GM19395 (cell line): ENCODE measurements at regions not wholly inside any gene's neighbourhood (a gene's known extent, or its start where the extent isn't known, plus 50 kb on each side); places are given as distances from the start of the nearest gene placed in this dataset.
"Not testable (repeated sequence)": the region's sequence is repeated elsewhere in the genome, so short reads cannot be mapped to it uniquely, and the experiment has no call there.

Source experiments
- ATAC-seq: cut with Tn5 transposase; IDR thresholded peaks from one replicate; pipeline ENCODE4 v1.9.1; 2021; ENCODE audit warnings: mild to moderate bottlenecking, moderate library complexity; ENCODE audit not compliant: unreplicated experiment

DNA sequence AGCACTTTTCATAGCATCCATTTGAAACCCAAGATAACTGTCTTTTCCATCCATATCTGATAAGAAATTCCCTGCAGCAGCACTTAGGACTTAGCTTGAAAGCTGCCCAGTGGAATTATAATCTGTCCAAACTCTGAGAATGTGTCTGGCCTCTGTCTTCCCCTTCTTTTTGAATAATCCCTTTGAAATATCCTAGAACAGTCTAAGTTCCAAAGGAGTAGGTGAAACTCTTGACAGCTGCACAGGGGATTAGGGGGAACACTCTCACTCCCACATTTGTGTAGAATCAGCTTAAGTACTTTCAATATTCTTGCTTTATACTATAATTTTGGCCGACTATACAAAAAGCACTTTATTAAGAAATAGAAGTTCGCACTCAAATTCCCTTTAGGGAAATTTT, 157.7 kb downstream of the PAPSS1 start:
- no peak for ATAC-seq

DNA sequence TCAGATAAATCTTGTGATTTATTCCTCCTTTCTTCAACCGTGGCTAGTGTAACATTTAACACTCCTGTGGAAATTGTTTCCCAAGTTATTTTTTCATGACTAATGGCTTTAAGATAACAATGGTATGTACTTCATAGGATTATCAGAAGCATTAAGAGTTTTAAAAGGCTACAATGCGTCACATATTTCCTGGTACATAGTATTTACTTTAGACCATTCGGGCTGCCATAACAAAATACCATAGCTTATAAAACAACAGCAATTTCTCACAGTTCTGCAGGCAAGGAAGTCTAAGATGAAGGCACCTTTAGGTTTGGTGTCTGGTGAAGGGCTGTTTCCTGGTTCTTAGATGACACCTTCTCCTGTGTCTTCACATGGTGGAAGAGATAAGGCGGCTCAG, 158.6 kb downstream of the PAPSS1 start:
- no peak for ATAC-seq

DNA sequence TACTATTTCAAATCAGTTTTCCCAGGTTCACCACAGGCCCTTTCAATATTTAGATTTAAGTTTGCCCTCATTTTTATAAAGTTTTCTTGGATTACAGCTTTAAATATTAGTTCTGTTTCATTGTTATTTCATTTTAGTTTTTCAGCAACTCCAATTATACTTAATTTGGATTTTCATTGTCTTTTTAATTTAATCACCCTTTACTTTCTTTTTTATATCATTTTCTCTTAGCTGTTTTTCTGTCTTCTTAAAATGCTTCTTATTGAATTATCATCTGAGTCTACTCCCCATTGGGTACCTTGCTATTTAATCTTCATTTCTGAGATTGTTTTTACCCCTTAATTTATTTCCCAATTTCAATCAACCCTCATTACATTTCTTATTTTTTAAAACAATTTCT, 160.4 kb downstream of the PAPSS1 start:
- no peak for ATAC-seq

DNA sequence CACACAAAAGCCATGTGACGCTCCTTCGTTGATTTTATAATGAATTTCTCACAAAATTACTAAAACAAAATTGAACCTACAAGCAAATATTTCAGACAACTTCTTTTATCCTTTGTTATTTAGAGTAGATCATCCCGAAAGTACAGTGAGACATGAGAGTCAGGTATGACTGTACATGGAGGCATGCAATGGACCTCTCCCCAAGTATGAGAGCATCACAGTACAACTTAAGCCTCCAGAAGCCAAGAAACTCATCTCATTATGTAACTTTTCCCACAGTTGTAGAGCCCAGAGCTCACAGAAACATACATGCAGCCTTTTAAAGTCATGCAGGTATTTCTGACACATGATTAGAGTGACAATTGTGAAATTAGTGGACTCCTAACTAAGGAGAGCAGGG, 167.7 kb downstream of the PAPSS1 start:
- ATAC-seq = no peak

DNA sequence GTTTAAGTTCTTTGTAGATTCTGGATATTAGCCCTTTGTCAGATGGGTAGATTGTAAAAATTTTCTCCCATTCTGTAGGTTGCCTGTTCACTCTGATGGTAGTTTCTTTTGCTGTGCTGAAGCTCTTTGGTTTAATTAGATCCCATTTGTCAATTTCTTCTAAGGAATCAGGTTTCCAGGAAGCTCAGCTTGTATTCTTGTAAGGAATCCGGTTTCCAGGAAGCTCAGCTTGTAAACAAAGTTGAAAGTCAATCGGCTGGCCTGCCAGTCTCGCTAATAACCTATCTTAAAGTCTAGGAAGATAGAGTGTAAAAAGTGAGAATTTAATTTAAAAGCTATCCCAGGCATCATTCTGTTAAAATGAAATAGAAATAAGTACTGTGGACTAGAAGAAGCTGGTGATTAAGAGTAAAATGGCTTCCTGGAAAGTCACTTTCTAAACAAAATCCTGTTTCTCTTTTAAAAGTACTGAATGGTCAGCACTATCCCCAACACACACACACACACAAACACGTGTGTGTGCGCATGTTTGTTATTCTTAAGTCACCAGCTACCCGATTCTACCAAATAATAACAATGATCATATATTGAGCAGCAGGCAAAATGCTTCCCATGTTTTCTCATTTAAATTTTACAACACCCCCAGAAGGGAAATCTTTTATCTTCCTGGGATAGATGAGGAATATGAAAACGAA, 171.7 kb downstream of the PAPSS1 start:
- ATAC-seq = no peak

DNA sequence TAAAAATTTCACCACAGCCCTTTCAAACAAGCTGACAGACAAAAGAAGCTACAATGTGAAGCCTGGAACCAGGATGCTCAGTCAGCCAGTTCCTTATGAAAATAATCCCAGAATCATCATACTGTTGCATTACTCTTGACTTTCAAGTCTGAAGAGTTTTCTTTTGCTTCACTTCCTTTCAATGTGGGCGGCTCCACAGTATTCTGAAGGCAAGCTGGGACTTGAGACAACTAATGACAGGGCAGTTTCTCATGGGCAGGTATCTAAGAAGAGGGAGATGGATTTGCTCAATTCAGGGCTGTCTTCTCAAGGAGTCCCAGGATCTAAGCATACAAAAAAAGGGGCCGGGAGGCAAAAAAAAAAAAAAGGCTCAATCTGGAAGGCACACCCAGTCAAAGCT, 173.4 kb downstream of the PAPSS1 start:
- no peak for ATAC-seq

DNA sequence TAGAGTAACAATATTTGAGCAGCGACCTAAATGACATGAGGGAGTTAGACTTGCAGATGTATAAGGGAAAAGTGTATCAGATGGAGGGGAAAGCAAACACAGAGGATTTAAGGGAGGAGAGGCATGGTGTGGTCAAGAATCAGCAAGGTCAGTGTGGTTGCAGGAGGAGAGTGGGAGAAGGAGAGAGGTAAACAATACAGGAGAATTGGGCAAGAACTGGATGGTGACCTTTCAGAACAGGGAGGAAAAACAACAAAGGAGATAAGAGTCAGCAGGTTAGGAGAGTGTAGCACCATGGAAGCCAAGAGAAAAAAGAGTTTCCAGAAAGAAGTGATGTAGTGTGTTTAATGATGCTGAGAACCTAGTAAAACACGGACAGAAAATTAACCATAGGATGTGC, 178.5 kb downstream of the PAPSS1 start:
- ATAC-seq = no peak

DNA sequence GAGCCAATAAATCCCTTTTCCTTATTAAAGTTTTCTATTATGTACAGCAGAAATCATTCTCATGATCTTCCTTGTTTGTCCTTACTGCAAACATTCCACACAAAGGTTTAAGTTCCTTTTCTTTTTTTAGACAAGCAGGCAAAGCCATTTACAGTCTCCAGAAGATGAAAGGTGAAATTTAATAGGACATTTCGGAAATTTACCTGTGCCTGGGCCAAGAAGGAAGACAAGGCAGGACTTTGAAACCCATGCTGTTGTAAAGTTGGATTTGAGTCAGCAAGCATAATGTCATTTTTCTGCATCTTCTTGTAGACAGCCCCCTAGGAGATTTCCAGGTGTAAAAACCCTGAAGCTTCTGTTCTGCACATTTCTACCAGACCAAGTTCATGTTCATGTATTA, 188.1 kb downstream of the PAPSS1 start:
- ATAC-seq = no peak

DNA sequence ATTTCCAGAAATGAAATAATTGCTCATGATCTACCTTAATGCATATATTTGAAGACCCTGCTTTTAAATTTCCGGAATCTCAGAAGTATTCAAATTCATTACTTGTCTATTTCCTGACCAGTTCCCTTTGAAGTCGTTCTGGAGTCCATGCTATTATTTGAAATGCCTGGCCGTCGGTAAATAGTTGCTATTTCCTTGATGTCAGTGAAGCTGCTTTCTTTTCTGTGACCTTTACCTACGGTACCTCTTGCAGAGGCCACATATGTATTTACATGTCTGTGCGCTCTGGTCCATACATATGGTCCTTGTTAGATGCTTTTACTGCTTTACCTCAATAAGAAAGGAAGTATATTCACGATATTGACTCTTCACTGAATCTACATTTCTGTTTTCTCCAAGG, 199.7 kb downstream of the PAPSS1 start:
- ATAC-seq = no peak

DNA sequence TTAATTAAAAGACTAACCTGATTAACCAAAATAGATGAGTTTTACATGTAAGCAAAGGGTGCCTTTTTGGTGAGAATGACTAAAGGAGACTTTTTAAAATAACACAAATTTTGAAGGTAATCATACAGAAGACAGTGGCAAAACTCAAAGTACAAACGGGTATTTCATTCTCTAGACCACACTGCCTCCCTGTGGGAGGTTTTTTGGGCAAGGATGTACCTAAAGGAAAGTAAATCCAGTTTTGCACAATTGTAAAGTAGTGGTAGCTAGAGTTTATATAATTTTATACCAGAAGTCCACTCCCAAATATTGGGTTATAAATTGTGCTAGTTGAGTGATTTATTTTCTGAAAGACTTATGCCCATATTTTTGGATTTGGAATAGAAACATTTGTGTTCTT, 201.0 kb downstream of the PAPSS1 start:
- ATAC-seq = no peak

DNA sequence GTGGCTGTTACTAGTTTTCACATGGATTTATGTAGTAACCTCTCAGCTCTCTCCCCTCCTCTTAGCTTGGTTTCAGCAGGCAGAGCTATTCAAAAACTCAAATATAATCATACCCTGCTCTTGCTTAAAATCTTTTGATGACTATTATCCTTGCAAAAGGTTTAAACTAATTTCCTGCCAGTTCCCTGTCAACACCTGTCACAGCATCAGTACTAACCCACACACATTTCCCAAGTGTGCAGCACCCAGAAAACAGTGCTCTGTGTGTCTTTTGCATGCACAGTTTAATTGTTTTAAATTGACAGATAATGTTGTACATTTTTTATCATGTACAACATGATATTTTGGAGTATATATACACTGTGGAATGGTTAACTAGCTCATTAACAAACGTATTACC, 202.0 kb downstream of the PAPSS1 start:
- ATAC-seq = no peak

DNA sequence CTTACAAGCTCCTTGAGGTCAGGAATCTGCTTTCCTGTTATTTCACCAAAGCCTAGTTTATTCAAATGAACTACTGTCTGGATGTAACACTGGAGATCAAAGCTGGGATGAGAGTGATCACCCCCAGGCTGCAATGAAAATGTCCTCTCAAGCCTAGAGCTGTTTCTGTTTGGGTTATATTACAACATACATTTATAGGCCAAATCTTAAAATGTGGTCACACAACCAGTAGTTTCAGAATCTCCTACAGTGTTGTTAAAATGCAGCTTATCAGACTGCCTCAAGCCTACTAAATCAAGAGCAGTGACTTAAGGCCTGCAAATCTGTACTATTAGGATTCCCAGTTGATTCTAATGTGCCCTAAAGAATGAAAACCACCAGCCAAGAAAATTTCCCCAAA, 207.5 kb downstream of the PAPSS1 start:
- ATAC-seq = no peak

DNA sequence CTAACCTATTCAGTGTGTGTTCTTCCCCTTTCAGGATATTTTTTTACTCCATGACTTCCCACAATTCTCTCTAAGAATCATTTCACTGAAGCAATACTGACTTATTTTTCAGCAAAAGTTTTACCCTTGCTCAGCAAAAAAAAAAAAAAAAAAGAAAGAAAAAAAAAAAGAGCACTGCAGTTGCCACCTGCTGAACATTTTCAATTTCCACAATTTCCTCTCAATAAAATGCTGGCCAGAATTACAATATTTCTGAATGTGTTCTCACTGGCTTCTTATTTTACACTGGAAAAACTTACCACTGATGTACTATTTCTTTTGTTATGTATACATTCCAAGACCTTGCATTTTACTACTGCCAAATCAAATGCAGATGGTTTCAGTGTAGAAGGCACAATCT, 210.4 kb downstream of the PAPSS1 start:
- no peak for ATAC-seq

DNA sequence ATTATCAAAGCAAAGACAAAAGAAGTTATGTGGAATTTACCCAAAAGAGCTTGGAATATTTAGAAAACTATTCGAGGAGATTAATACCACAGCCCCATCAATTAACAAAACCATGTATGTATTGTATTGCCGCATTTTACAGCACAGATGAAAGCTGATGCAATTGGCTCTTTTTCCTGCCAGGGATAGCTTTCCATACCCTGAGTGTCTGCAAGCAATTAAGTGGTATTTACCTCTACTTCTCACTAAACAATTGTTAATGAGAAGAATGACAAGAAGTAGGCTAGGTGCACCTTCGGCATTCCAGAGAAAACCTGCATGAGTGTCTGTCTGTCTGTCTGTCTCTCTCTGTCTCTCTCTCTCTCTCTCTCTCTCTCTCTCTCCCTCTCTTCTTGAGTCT, 219.5 kb downstream of the PAPSS1 start:
- ATAC-seq = no peak

DNA sequence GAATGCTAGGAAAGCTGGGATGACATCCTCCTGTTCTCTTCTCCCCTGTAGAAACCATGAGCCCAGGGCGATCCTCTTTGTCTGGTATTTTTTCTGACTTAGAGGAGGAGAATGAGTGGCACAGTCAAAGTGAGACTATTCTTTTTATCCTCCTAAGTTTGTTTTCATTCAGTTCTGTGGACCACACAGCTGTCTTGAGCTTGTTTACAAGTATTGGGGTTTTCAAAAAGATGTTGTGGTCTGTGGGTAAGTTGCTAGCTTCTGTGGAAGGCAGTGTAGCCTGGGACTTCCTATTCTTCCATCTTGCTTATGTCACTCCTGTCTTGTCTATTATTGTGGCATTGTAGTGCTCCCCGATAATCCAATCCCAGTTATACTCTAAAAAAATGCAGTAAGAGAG, 223.0 kb downstream of the PAPSS1 start:
- peak; percentile 53 for ATAC-seq

DNA sequence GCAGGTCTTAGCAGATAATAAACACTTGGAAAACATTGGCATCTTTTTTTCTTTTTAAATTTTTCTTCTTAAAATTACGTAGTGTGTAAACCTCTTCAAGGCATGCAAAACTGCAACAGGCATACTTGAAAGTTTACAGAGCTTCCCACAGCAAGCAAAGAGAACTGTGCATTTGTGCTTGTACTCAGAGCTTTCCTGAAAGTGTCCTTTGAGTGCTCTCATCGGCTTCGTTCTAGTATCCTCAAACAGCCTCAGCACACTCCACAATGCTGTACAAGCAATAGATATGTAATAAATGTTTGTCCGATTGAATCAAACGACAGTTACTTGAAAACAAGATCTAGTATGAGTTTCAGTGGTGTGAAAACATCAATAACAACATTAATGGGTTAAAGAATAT, 227.5 kb downstream of the PAPSS1 start:
- no peak for ATAC-seq

DNA sequence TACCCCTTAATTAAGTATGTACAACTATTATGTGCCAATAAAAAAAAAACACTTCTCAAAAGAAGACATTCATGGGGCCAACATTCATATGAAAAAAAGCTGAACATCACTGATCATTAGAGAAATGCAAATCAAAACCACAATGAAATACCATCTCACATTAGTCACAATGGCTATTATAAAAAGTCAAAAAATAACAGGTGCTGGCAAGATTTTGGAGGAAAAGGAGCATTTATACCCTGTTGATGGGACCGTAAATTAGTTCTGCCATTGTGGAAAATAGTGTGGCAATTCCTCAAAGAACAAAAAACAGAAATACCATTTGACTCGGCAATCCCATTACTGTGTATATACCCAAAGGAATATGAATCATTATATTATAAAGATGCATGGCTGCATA, 229.9 kb downstream of the PAPSS1 start:
- no peak for ATAC-seq

DNA sequence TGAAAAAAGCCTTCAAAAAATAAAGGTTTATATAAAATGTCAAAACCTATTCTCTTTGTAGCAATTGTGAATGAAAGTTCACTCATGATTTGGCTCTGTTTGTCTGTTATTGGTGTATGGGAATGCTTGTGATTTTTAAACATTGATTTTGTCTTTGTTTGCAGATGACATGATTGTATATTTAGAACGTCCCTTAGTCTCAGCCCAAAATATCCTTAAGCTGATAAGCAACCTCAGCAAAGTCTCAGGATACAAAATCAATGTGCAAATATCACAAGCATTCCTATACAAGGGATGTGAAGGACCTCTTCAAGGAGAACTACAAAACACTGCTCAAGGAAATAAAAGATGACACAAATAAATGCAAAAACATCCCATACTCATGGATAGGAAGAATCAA, 236.4 kb downstream of the PAPSS1 start:
- not testable (repeated sequence) for ATAC-seq

DNA sequence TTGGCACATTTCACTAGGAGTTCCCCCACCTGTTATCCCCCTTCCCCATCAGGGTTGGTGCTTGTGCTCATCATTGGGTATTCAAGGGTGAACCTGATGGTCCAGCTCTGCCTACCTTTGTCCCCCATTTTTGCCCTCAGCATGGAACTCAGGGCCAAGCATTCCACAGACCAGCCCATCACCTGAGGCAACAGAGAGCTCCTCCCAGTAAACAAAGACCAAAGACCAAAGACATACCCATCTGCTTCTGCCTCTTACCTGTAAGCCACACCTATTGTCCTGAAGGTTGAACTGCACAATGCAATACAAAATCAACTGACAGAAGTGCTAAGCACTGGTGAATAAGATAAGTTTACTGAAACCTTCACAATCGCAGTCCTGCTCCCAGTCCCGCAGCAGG, 237.5 kb downstream of the PAPSS1 start:
- ATAC-seq = no peak

DNA sequence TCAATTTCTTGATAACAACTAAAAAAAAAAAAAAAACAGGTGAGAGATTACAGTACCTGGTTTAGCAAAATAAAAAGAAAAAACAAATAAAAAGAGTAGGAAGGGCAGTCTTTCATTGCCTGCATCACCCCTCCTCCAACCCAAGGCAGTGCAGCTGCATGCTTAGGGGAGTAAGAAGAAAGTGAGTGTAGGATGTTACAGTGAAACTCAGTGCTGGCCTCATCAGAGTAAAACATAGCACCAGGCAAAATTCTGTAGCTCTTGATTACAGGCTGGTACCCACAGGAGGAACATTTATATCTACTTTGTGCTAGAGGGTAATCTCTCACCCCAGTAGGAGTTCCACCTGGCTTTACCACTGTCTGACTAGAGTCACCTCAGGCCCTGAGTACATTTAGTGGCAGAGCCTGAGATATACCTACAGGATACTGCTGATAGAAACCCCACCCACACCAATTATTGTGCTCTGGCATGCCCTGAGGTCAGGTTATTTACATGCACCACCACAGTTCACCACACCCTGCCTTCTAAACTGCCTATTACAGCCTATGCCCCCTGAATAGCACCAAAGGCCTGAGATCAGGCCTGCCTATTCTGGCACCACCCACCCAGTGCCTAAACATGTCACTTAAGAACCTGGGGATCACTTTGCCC, 241.6 kb downstream of the PAPSS1 start:
- no peak for ATAC-seq

DNA sequence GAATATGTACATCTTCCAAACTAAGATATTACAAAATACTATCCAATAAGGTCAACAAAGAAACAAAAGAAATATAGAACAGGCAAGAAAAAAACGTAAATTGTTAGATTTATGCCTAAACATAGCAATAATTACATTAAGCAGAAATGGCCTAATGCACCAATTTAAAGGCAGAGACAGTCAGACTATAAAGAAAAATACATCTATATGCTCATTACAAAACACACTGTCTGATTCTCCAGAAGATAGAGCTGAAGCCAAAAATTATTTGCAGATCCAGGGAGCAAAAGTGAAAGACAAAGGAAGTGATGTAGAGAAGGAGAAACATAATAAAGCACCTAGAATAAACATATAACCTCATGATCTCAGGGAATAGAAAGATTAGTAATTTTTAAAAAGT, 246.9 kb downstream of the PAPSS1 start:
- no peak for ATAC-seq

DNA sequence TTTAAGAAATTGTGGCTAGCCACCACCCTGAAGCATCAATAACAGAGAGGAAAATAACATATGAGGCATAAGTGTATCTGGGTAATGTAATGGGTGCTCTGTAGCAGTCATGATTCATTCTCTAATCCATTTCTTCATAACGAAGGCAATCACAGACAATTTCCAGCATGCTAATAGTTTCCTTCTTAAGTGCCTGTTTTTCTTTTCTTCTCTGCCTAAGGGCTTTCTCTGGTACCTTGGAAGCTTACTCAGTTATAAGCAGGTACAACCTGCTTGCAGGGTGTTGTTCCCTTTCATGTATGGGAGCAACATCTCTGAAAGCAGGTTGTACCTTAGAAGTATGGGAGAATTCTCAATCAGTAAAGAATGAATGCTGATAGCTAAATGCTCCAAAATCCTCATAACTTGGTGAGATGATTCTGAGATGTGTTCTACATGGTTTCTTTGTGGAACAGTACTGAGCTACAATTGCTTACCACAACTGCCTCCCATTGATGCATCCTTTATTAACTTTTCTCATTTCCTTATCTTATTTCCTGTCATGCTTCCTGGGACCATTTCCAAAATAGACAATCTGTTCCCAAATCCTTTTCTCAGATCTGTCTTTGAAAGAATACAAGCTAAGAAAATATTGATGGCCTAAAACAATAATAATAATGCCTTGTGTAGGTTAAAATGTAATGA, 247.6 kb downstream of the PAPSS1 start:
- ATAC-seq = no peak
